D721Med (cell line): ENCODE measurements at regions not wholly inside any gene's neighbourhood (a gene's known extent, or its start where the extent isn't known, plus 50 kb on each side); places are given as distances from the start of the nearest gene placed in this dataset.

Experiments used
- DNase-seq: peaks from one replicate; pipeline ENCODE4 v3.0.0; 2011; ENCODE audit warnings: low spot score; ENCODE audit not compliant: insufficient read length
- FAIRE-seq: peaks from 2 replicates; lab custom pipeline; 2011; peaks lifted over from hg19 to GRCh38; lab: Jason Lieb, UNC
- TF ChIP-seq, protein P1 (sequence below): IDR thresholded peaks from 2 replicates; pipeline ENCODE4 v1.5.1; 2012; ENCODE audit warnings: mild to moderate bottlenecking, control low read depth; ENCODE audit not compliant: insufficient read depth; ENCODE audit errors: missing control alignments

DNA sequence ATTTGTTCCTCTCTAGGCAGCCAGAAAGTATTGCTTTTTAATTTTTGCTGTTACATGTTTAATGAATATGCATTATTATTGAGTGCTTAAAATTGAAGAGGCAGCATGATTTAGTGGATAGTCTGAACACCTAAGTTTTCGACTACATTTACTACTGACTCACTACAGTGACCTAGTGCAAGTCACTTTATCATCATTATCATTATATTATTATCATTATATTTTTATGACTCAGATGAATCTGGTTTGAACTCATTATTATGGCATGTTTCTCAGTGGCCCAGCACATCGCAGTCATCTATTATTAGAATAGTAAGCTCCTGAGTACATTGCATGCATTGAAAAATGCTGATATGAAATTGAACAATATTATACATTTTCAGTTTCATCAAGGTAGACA lies 351.2 kb upstream of the PRR20A start:
- DNase-seq (no peak), FAIRE-seq (no peak)
- TF ChIP-seq, protein P1, sequence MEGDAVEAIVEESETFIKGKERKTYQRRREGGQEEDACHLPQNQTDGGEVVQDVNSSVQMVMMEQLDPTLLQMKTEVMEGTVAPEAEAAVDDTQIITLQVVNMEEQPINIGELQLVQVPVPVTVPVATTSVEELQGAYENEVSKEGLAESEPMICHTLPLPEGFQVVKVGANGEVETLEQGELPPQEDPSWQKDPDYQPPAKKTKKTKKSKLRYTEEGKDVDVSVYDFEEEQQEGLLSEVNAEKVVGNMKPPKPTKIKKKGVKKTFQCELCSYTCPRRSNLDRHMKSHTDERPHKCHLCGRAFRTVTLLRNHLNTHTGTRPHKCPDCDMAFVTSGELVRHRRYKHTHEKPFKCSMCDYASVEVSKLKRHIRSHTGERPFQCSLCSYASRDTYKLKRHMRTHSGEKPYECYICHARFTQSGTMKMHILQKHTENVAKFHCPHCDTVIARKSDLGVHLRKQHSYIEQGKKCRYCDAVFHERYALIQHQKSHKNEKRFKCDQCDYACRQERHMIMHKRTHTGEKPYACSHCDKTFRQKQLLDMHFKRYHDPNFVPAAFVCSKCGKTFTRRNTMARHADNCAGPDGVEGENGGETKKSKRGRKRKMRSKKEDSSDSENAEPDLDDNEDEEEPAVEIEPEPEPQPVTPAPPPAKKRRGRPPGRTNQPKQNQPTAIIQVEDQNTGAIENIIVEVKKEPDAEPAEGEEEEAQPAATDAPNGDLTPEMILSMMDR, result no peak

DNA sequence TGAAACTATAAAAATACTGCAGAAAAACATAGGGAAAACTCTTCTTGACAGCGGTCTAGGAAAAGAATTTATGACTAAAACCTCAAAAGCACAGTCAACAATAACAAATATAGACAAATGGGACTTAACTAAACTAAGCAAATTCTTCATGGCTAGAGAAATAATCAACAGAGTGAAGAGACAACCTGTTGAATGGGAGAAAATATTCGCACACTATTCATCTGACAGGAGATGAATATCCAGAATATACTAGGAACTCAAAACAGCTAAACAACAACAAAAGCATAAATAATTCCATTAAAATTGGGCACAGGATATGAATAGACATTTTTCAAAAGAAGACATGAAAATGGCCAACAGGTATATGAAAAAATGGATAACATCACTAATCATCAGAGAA lies 303.6 kb upstream of the PRR20A start:
- DNase-seq, result no peak
- TF ChIP-seq, protein P1, result no peak
- no peak for FAIRE-seq

DNA sequence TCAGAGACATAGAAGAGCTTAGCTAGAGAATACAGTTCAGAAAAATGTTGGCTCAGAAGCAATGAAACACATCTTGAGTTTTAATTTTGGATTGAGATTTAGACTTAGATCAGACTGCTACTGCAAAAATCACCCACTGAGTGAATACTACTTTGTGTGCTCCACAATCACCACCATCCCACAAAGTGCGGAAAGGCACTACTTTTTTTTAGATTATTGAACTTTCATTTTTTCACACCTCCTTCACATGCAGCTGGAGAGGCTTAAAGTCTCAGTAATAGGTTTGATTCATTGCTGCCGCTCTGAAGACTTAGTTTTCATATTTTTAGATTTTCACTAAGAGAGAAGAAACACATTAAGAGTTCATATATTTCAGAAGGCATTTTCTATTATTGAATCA lies 289.9 kb upstream of the PRR20A start:
- FAIRE-seq, result no peak
- TF ChIP-seq, protein P1, result no peak
- no peak for DNase-seq

DNA sequence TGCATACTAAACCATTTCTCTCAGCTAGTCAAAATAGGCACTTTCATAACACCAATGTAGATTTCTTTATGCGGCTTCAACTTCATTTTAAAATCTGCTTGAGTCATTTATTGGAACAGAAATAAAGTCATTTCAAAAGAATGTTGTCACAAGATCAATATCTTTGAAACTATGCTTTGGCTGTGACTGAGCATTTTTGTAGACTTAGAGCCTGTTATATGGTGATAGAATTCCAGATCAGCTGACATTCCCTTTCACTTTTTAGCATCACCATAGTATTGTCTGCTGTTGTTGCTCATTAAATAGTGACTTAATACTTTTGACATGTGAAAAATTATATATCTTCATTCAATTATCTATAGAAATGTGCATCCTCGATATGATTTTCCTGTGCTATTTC lies 279.2 kb upstream of the PRR20A start:
- DNase-seq (no peak), FAIRE-seq (no peak)
- TF ChIP-seq, protein P1, result no peak

DNA sequence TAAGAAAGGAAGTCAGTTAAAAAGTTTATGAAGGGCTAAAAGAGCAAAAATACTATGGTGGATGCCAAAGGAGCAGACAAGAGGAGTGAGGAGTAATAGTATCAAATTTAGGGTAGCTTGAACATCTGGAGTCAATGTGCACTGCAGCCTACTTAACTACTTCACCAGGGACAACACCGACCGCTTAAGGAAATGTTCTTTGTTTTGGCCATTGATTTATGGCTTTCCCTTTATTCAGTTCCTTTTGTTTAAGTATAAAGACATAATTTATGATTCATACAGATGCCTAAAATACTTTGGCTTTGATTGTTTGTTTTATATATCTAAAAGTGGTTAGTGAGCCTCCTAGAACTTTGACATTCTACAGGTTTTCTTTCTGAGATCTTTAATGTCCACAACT lies 276.3 kb upstream of the PRR20A start:
- FAIRE-seq (no peak), DNase-seq (no peak)
- TF ChIP-seq, protein P1, result no peak

DNA sequence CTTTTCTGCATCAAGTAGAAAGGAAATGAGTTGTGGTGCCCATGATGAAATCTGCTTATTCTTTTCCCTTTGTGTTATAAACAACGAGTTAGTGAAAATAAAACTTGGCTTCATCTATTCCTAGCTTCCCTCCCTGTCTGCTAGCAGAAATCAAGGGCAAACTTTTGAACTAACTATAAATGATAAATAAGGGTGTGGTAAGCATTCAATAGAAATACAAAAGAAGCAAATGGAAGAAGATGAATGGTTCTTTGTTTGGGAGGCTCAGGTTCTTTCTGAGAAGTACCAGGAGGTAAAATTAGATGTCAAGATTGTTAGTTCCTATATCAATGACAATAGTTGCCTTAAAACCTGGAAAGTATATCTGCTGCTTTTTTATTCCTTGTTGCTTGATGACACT lies 275.3 kb upstream of the PRR20A start:
- TF ChIP-seq, protein P1, result no peak
- no peak for FAIRE-seq
- no peak for DNase-seq

DNA sequence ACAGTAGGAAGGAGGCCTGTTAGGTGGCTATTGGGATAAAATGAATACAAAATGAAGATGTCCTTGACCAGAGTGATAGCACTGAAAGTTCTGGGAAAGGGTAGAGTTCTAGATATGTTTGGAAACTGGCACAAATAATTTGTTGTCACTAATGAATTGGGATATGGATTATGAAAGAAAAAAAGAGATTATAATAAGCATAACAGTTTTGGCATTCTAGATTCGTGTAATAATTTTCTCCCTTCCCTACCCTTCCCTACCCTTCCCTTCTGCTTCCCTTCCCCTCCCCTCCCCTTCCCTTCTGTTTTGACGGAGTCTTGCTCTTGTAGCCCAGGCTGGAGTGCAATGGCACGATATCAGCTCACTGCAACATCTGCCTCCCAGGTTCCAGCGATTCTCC lies 271.0 kb upstream of the PRR20A start:
- DNase-seq (no peak), FAIRE-seq (no peak)
- TF ChIP-seq, protein P1, result no peak
